ENCODE measurements at regions not wholly inside any gene's neighbourhood (a gene's known extent, or its start where the extent isn't known, plus 50 kb on each side); places are given as distances from the start of the nearest gene placed in this dataset.
A peak's percentile ranks its signal among the peaks of the same experiment; 100 is the strongest.

DNA sequence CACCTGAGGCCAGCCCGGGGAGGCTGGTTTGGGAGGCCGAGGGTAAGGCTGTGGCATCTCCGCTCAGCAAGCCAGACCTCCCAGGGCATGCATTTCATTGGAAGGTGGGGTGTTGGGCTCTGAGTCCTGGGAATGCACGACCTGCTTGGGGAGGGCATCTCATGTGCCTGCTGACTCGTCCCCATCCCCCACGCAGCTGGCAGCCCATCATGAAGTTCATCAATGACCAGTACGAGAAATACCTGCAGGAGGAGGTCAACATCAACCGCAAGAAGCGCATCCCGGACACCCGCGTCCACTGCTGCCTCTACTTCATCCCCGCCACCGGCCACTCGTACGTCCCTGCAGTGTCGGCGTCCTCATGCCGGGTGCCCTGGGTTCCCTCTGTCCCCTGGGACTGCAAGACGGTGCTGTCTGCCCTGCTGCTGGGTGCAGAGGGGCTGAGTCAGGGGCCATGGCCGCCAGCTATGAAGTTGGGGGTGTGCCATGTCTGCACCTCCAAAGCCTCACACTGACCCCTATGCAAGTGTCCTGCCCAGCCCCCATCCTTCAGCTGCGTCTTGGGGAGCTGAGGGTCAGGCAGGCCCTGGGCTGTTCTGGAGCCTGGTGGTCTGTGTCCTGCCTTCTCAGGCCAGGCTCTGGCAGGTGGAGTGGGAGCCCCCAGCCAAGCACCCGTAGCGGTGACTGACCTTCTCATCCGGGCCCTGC lies 347.9 kb downstream of the SEC14L1 start:
- DNase-seq (ENCODE audit: low spot score) = no peak

GRCh38 chr17:77489239-77489892 lies 348.6 kb downstream of the SEC14L1 start:
- no peak for DNase-seq (ENCODE audit: low spot score)

DNA sequence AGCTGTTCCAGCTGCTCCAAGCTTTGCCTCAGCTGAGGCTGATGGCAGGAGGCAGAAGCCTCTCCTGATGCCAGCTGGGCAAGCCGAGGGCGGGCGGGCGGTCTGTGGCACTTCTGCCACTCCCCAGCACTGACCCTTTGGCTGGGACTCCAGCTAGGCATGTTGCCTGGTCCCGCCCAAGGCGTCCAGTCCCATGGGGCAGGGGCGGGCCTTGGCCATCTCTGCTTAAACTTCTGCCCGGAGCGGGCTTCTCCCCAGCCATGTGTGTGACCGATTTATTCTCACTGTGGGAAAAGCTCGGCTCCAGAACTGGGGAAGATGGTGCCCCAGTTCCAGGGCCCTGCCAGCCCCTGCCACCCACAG lies 349.1 kb downstream of the SEC14L1 start:
- no peak for DNase-seq (ENCODE audit: low spot score)

DNA sequence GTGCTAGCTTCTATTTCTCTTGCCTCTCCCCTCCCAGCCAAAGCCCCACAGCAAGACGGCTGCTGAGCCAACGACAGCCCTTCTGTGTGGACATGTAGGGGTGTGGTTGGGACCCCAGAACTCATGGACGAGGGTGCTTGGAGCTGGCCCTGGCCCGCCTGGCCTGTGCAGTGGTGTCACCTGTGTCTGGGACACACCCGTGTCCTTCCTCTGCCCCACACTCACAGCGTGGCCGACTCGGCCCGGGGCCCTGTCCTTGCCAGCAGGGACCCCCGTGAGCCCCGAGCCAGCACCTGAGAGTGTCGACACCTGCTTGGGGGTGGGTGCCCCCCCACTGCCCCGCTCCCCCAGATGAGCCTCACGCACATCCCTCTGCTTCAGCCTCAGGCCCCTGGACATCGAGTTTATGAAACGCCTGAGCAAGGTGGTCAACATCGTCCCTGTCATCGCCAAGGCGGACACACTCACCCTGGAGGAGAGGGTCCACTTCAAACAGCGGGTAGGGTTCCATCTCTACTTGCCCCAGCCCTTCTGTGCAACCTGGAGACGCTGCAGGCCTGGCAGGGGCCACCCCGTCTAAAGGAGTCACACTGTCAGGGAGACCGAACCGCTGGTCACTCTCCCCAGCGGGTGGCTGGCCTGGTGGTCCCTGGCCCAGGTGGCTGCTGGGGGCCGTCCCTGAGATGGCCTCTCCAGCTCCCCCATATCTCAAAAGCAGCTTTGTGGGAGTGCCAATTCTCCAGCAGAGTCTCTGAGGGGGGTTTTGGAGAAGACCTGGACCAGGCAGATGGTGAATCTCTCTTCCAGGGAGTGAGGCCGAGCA lies 349.8 kb downstream of the SEC14L1 start:
- DNase-seq (ENCODE audit: low spot score) = no peak

- no peak for DNase-seq (ENCODE audit: low spot score)
These were observed 351.2 kb downstream of the SEC14L1 start for GRCh38 chr17:77491921-77492445.

DNA sequence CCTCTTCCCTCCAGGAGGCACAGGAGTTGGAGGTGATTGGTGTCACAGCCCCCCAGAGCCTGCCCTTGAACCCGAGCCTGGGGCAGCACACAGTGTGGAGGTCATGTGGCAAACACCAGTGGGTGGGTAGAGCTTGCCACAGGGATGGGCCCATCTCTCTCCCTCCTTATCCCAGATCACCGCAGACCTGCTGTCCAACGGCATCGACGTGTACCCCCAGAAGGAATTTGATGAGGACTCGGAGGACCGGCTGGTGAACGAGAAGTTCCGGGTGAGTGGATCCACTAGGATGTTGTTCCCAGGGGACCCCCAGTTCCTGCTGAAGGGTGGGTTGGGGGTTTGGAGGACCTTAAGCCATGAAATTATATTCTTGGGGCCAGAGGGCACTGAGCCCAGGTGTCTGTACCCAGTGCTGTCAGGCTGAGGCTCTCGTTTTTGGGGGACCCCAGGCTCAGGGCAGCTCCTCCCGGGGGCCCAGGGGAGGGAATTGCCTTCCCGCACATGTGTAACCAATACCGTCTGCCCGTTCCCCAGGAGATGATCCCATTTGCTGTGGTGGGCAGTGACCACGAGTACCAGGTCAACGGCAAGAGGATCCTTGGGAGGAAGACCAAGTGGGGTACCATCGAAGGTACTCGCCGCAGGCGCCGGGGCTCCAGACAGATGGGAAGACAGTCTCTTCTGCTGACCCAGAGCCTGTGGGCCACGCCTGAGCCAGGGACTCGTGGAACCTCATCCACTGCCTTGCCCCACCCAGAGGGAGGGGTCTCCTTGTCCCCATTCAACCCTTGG lies 351.9 kb downstream of the SEC14L1 start:
- no peak for DNase-seq (ENCODE audit: low spot score)

- DNase-seq (ENCODE audit: low spot score) = no peak
These were observed 352.6 kb downstream of the SEC14L1 start for GRCh38 chr17:77493238-77493820.

- DNase-seq (ENCODE audit: low spot score) = no peak
These were observed 353.3 kb downstream of the SEC14L1 start for GRCh38 chr17:77493901-77494663.

GRCh38 chr17:77494664-77495435 lies 354.1 kb downstream of the SEC14L1 start:
- DNase-seq (ENCODE audit: low spot score) = peak; percentile 95

GRCh38 chr17:77495575-77495974 lies 354.8 kb downstream of the SEC14L1 start:
- DNase-seq (ENCODE audit: low spot score) = no peak

GRCh38 chr17:77496401-77496801 lies 355.6 kb downstream of the SEC14L1 start:
- DNase-seq (ENCODE audit: low spot score) = no peak

DNA sequence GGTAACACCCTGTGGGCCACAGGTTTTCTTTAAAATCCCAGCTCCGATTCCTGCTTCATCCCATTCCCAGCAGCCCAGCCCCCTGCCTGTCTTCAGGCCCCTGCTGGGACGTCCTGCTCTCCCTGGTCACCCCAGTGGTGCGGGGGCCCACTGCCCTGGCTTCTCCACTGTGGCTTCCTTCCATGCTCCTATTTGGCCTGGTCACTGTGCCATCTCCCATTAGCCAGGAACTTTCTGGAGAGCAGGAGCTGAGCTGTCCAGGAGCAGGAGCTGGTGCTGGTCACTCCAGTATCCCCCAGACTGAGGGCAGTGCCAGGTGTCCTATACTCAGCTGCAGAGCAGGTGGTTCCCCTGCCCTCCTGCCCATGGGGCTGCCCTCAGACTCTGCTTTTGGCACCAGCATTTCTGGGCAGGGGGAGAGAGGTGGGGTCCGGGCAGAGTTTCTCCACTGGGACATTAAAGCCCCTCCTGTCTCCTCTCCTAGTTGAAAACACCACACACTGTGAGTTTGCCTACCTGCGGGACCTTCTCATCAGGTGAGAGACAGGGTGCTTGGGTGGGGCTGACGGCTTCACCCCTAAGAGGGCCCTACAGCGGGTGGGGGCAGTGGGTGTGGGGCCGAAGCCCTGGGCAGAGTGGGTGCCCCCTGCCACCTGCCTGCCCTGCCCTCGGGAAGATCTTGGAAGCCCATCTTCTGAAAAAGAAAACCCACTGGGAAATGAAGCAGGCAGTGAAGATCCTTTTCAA lies 356.2 kb downstream of the SEC14L1 start:
- DNase-seq (ENCODE audit: low spot score) = no peak

DNA sequence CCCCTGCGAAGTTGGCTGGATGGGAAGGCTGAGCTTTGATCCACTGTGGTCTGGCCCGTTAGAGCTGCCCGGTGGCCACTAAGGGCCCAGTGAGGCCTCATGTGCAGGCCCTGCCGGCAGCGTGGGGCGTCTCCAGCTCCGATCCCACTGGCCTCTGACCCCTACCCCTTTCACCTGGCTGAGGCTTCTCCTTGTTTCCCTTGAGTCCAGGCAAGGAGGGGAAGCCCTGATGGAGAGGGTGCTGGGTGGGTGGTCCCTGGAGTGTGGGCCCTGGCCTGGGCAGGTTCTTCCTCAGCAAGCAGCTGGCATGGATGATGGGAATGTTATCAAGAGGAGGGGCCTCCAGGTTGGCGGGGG lies 356.8 kb downstream of the SEC14L1 start:
- DNase-seq (ENCODE audit: low spot score) = no peak

- DNase-seq (ENCODE audit: low spot score) = peak; percentile 36
These were observed 357.4 kb downstream of the SEC14L1 start for GRCh38 chr17:77498091-77498741.

DNA sequence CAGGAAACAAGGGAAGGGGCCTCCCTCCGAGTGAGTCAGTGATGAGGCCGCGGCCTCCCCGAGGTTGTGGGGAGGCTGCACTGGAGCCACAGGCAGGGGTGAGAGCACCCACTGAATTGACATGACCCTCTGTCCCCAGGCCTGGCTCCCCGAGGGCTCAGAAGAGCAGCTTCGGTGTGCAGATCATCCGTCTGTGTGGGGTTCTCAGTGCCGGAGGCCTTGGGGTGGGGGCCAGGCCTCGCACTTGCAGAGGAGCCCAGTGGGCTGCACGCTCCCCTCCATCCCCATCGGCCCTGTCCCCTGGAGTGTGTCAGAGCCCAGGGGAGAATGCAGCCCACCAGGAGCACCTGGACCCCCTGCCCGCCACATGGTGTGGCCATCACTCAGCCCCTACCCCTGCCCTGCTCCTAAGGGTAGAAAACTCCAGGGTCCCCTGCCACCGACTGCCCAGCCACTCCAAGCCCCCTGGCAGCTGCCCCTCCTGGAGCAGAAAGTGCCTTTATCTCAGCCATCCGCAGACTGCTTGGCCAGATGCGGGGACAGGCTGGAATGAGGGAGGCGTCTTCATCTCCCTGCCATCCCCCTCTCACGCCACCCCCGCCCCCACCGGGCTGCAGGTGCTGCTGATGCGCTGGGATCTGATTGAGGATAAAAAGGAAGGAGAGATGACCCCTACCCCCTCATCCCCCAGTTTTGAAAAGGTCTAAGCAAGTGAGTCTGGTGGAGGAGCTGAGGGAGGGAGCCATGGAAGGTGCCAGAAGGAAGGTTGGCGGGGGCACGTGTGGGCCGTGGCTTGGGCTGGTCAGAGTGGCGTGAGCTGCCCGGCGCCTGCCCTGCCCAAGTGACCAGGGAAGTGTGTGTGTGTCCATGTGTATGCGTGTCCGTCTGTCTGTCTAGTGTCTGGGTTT lies 358.3 kb downstream of the SEC14L1 start:
- DNase-seq (ENCODE audit: low spot score) = peak; percentile 26

DNA sequence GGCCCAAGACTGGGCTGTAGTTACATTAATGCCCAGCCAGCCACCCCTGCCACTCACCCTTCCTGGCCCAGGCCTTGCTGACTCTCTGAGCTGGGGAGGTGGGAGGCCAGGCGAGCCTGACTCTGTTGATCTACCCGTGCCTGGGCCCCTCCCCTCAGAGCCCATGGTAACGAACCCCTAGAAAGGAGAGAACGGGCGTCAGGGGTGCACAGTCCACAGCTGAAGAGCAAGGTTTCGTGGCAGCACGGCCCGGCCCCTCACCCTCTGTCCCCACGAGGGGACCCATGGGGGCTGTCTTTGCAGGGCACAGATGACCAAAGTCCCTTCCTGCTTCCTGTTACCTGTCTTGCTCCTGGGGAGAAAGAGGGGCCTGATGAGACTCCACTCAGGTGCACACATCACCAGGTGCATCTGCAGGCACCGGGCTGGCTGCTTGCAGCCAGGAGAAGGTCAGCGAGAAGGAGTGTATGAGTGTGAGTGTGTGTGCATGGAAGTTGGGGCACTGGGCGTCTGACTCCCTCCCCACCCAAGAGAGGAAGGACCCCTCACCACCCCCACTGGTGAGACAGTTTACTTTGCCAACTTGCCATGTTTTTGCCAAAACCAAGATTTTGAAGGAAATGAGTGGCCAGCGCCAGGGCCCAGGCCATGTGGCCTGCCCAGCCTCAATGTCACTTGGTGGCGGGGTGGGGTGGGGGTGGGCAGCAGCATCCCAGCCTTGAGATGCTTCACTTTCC lies 359.1 kb downstream of the SEC14L1 start:
- DNase-seq (ENCODE audit: low spot score) = peak; percentile 36

DNA sequence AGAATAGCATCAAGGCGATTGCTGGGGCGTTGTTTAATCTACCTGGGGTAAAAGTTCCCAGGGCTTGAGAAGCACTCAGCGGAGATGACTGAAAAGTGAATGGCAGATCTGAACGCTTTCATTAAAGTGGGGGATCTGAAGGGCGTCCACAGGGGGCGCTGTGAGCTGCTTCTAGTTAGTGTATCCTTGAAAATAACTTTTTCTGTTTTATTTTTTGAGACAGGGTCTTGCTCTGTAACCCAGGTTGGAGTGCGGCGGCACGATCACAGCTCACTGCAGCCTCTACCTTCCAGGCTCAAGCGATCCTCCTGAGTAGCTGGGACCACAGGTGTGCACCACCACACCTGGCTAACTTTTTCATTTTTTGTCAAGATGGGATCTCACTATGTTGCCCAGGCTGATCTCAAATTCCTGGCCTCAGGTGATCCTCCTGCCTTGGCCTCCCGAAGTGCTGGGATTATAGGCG lies 360.4 kb downstream of the SEC14L1 start:
- DNase-seq (ENCODE audit: low spot score) = peak; percentile 67
